HepG2 (cell line): ENCODE measurements at regions not wholly inside any gene's neighbourhood (a gene's known extent, or its start where the extent isn't known, plus 50 kb on each side); places are given as distances from the start of the nearest gene placed in this dataset.
A peak's percentile ranks its signal among the peaks of the same experiment; 100 is the strongest.

Source experiments
- ATAC-seq: fragments of 200-7000 bp; cut with Tn5 transposase; 3 replicates; pipeline ENCODE4 v1.9.1; 2020; ENCODE audit warnings: mild to moderate bottlenecking, moderate library complexity
- BruUV-seq: library from RNA; stranded (reverse); fragments of 400-500 nt; replicated peaks from 2 replicates; lab custom pipeline; 2021; lab: Mats Ljungman, UMichigan
- CTCF ChIA-PET: fragments of 300-600 bp; formaldehyde crosslinking; extraction: SDS; loops from one replicate; lab custom pipeline; 2021; ENCODE audit warnings: low total read pairs, inconsistent platforms, low intra/inter-chr PET ratio; lab: Yijun Ruan, JAX
- POLR2A ChIA-PET: fragments of 350-600 bp; sonication (Branson Sonifier 250); formaldehyde crosslinking; loops from one replicate; lab custom pipeline; 2020; ENCODE audit warnings: antibody characterized with exemption, inconsistent platforms; lab: Yijun Ruan, JAX
- DNase-seq: peaks from one replicate; pipeline ENCODE4 v3.0.0-alpha.2; 2015; ENCODE audit warnings: low spot score
- FAIRE-seq: peaks from 3 replicates; lab custom pipeline; 2011; peaks lifted over from hg19 to GRCh38; lab: Jason Lieb, UNC
- H2AFZ ChIP-seq: one replicate; pipeline ENCODE4 v1.6.1; 2011; ENCODE audit warnings: low read length, inconsistent platforms
- H3K27ac ChIP-seq: fragments of 300-600 bp; 3 replicates; pipeline ENCODE4 v1.8.0; 2011; ENCODE audit warnings: mixed run types, mild to moderate bottlenecking, mixed read lengths, low read length, inconsistent platforms; ENCODE audit not compliant: insufficient read depth; ENCODE audit errors: extremely low read length
- H3K27me3 ChIP-seq, 2 experiments: fragments of 200-600 bp in 1 of 2; 2 replicates in 1 of 2; 3 replicates in 1 of 2; pipeline versions ENCODE4 v1.6.0 to v1.8.0; 2011; ENCODE audit warnings: low read length in 2 of 2, mild to moderate bottlenecking in 2 of 2, moderate library complexity in 2 of 2, inconsistent platforms in 1 of 2; ENCODE audit not compliant: insufficient read depth in 2 of 2, control insufficient read depth in 1 of 2
- H3K36me3 ChIP-seq, 2 experiments: fragments of 200-600 bp in 1 of 2; replicated peaks in 1 of 2; 2 replicates in 1 of 2; 3 replicates in 1 of 2; pipeline versions ENCODE4 v1.5.1 to v1.8.0; 2011; ENCODE audit warnings: low read length in 2 of 2, inconsistent platforms in 1 of 2; ENCODE audit not compliant: insufficient read depth in 2 of 2, control insufficient read depth in 1 of 2
- H3K4me1 ChIP-seq: 2 replicates; pipeline ENCODE4 v1.5.1; 2012; ENCODE audit warnings: low read length, inconsistent platforms; ENCODE audit not compliant: insufficient read depth
- H3K4me2 ChIP-seq: 2 replicates; pipeline ENCODE4 v1.6.0; 2011; ENCODE audit warnings: low read depth, low read length, inconsistent platforms
- H3K4me3 ChIP-seq, 3 experiments: fragments of 200-600 bp in 1 of 3; sonication (generic), shearing (Covaris generic) in 1 of 3; replicated peaks in 1 of 3; 2 replicates each; pipeline ENCODE4 v1.5.1; 2011 to 2016; ENCODE audit warnings: low read length in 3 of 3, inconsistent platforms in 2 of 3, low read depth in 2 of 3, mild to moderate bottlenecking in 2 of 3, control low read depth in 1 of 3, mixed read lengths in 1 of 3; ENCODE audit not compliant: insufficient read depth in 1 of 3
- H3K79me2 ChIP-seq: one replicate; pipeline ENCODE4 v1.6.1; 2011; ENCODE audit warnings: low read length, inconsistent platforms; ENCODE audit not compliant: insufficient read depth
- H3K9ac ChIP-seq: 2 replicates; pipeline ENCODE4 v1.6.0; 2011; ENCODE audit warnings: mild to moderate bottlenecking, low read depth, low read length, inconsistent platforms; ENCODE audit not compliant: insufficient read depth
- H3K9me3 ChIP-seq: 2 replicates; pipeline ENCODE4 v1.5.1; 2012; ENCODE audit warnings: mild to moderate bottlenecking, low read length
- H4K20me1 ChIP-seq: 2 replicates; pipeline ENCODE4 v1.6.0; 2011; ENCODE audit warnings: inconsistent platforms, mild to moderate bottlenecking, low read length, moderate library complexity; ENCODE audit not compliant: insufficient read depth
- ARNTL ChIP-seq: sonication (generic); formaldehyde crosslinking; IDR thresholded peaks from 2 replicates; pipeline ENCODE4 v1.4.0; 2020; ENCODE audit warnings: mild to moderate bottlenecking, missing genetic modification reagents
- CTCF ChIP-seq: sonication (generic); formaldehyde crosslinking; IDR thresholded peaks from 2 replicates; pipeline ENCODE4 v1.5.0; 2020; ENCODE audit warnings: mild to moderate bottlenecking, missing genetic modification reagents, moderate library complexity
- FOXC1 ChIP-seq: sonication (generic); formaldehyde crosslinking; IDR thresholded peaks from 2 replicates; pipeline ENCODE4 v1.8.0; 2022; ENCODE audit warnings: mild to moderate bottlenecking, missing genetic modification reagents, borderline replicate concordance
- MAFF ChIP-seq: IDR thresholded peaks from 2 replicates; pipeline ENCODE4 v1.6.1; 2011; ENCODE audit warnings: low read depth, low read length, improper control_type of control experiment
- MAFK ChIP-seq, 2 experiments: IDR thresholded peaks in 1 of 2; conservative IDR thresholded peaks in 1 of 2; 2 replicates each; pipeline ENCODE4 v1.6.1; 2011; ENCODE audit warnings: improper control_type of control experiment in 2 of 2, low read length in 2 of 2
- WGBS: methylation state at CpG from one replicate; pipeline ENCODE4 v1.1.6; 2017; ENCODE audit warnings: low lambda C conversion rate; 5-methylcytosine and 5-hydroxymethylcytosine counted together
- in situ Hi-C: cut with HindIII; loops from 2 replicates; pipeline ENCODE4 v1.10.0; 2017; ENCODE audit warnings: low pct_unique_long_range_greater_than_20kb; ENCODE audit not compliant: extremely low pct_ligation_motif_present
- intact Hi-C: fragments of 100-400 bp; cut with micrococcal nuclease; formaldehyde crosslinking; loops from one replicate; pipeline ENCODE4 v1.10.0; 2022; ENCODE audit not compliant: unreplicated experiment

- in situ Hi-C loops, result loop anchor here (5.0 kb wide), 1 partner anchor 682 kb away; the partner anchor contains the start of gene PLK2
- H2AFZ ChIP-seq, result no peak overlapping the region
- H3K4me2 ChIP-seq, result no peak overlapping the region
- WGBS, result 46% methylated on average over 11 of the region's 12 CpGs
- no peak for ATAC-seq
- TF ChIP-seq CTCF (CRISPR knock-in tag) (no peak), MAFF (peak; percentile 63), ARNTL (CRISPR knock-in tag) (no peak), MAFK (conservative IDR thresholded peaks at IDR 0.05 in 1 of 2, IDR thresholded peaks at IDR 0.05 in 1 of 2; ENCODE audit: low read length in 2 of 2) (peak; percentile 38 to 77; a peak in 3 of 4 replicates), FOXC1 (CRISPR knock-in tag) (no peak)
- H3K27ac ChIP-seq, result no peak overlapping the region
- H3K4me3 ChIP-seq, result no peak overlapping the region
- peaks cover 30% of the 10 kb centered on the region for H3K4me1 ChIP-seq
- H3K9ac ChIP-seq, result no peak overlapping the region
- no peak for FAIRE-seq
- no peaks in the 10 kb centered on the region for H3K36me3 ChIP-seq
- intact Hi-C loops, result no loop called here
- H3K79me2 ChIP-seq, result no peaks in the 10 kb centered on the region
- H3K27me3 ChIP-seq, result no peaks in the 10 kb centered on the region
- no peaks in the 10 kb centered on the region for H4K20me1 ChIP-seq
- no peak for DNase-seq
- POLR2A ChIA-PET, result no interaction called here
- CTCF ChIA-PET, result interaction anchor here (1.5 kb wide), 1 partner anchor 680 kb away, joined by 7 read pairs; the partner anchor contains the start of gene PLK2
- no peaks in the 10 kb centered on the region for H3K9me3 ChIP-seq
- BruUV-seq, result no TSS peak
Observed at GRCh38 chr5:57780306-57780960, 297.8 kb upstream of the ACTBL2 start.
